ENCODE measurements at regions not wholly inside any gene's neighbourhood (a gene's known extent, or its start where the extent isn't known, plus 50 kb on each side); places are given as distances from the start of the nearest gene placed in this dataset.
A peak's percentile ranks its signal among the peaks of the same experiment; 100 is the strongest.

DNA sequence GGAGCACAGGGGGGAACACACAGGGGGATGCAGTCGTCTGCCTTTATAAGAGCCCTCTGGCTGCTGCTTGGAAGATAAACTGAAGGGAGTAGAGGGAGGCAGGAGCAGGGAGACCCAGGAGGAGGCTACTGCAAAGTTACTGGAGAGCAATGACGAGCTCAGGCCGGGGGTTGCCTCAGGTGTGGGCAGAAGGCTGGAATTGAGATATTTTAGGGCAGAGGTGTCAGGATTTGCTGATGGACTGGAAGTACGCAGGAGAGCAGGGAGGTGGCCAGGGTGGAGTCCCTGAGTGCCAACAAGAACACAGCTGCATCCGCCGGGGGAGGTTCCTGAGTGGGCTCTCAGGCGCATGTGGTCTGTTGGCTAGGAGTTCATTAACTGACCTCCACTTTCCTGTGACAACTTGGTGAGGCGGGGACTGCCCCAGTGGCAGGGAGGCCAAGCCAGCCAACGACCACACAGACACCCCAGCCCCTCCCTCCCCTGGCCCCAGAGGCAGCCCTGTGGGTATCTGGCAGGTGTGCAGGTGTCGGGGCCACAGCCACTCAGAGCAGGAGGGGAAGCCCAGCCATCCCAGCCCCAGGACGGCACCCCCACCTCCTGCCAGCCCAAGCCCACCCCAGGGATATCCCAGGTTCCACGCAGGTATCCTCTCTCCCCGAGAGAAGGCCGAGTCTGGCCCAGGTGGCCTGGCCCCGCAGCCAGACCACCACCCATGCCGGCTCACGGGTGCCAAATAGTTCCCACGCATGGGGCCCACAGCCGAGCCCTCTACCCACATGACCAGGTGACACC, 85.4 kb downstream of the NCOR2 start:
- WGBS, 4 donors, result 83 to 91% (median 87%) methylated on average over 10 to 19 of the region's 19 CpGs
- H3K4me3 ChIP-seq, result no peak overlapping the region
- DNase-seq, result peak in 3 of 5 donors; percentile 15 to 64 (median 22)
- peaks cover 0 to 85% (median 49%) of the 10 kb centered on the region in 9 donors for H3K36me3 ChIP-seq
- H3K27ac ChIP-seq, result peak overlapping the region in 1 of 12 donors; percentile 13
- H3K27me3 ChIP-seq, result no peaks in the 10 kb centered on the region
- no peaks in the 10 kb centered on the region for H3K9me3 ChIP-seq
- ATAC-seq, result no peak
- TF ChIP-seq POLR2A (IDR thresholded peaks at IDR 0.05), result no peak
- TF ChIP-seq, protein P1, sequence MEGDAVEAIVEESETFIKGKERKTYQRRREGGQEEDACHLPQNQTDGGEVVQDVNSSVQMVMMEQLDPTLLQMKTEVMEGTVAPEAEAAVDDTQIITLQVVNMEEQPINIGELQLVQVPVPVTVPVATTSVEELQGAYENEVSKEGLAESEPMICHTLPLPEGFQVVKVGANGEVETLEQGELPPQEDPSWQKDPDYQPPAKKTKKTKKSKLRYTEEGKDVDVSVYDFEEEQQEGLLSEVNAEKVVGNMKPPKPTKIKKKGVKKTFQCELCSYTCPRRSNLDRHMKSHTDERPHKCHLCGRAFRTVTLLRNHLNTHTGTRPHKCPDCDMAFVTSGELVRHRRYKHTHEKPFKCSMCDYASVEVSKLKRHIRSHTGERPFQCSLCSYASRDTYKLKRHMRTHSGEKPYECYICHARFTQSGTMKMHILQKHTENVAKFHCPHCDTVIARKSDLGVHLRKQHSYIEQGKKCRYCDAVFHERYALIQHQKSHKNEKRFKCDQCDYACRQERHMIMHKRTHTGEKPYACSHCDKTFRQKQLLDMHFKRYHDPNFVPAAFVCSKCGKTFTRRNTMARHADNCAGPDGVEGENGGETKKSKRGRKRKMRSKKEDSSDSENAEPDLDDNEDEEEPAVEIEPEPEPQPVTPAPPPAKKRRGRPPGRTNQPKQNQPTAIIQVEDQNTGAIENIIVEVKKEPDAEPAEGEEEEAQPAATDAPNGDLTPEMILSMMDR (IDR thresholded peaks at IDR 0.05), result no peak
- intact Hi-C loops (cut with DNase I), result loop anchor here in 1 of 10 donors (10.0 kb wide), 1 partner anchor 107 kb away; no protein-coding TSS in a partner anchor
- peaks cover 5 to 56% (median 24%) of the 10 kb centered on the region in 12 donors for H3K4me1 ChIP-seq

DNA sequence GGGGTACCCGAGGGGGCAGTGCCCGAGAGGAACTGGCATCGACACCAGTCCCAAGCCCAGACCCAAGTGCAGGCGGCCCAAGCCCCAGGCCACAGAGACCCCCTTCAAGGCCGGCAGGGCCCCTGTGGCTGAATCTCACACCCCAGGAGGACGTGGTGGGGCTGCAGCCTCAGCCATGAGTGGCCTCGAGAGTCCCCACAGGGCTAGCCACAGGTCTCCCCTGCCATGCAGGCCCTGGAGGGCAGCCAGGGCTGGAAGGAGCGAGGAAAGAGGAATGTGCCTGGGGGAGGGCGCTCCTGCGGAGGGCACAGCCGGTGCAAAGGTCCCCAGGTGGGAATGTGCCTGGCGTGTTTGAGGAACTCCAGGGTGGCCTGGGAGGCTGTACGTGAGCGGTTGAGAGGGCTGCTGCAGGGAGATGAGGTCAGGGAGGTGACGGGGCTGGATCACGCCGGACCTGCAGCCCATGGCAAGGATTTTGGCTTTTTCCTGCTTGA, 86.1 kb downstream of the NCOR2 start:
- no peak for ATAC-seq
- peak in 3 of 5 donors; percentile 29 to 61 (median 29) for DNase-seq

DNA sequence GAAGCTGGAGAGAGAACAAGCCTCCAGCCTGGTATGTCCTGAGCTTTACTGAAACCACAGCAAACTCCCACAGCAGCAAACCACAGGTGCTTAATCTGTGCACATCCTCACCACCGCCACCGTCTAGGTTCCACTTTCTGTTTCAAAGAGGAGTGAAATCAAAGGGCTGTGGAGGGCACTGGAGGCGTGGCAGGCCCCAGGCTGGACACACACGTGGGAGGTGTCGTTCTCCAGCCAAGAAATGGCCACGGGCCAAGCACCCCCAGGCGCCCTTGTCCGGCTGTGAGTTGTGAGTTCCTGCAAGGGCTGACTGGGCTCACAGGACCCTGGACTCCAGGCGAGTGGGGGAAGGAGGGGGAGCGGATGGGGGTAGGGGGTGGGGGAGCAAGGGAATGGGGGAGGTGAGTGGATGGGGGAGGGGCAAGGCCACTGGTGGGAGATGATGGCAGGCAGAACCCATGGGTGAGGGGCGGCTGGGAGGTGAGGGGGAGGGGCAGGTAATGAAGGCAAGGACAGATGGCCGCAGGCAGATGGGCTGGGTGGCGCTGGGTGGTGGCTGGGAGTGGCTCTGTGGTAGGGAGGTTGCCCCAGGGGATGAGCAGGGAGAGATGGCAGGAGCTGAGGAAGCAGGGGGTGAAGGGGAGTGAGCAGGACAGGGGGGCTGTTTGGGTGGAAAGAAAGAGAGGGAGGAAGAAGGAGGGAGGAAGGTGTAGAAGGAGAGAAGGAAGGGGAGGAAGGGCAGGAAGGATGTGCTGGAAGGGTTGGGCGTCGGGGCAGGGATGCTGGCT, 86.7 kb downstream of the NCOR2 start:
- Histone ChIP-seq H3K36me3 (peaks cover 0 to 87% (median 55%) of the 10 kb centered on the region in 9 donors), H3K27ac (peak overlapping the region in 8 of 12 donors; percentile 17 to 66 (median 31)), H3K4me3 (no peak overlapping the region), H3K9me3 (no peaks in the 10 kb centered on the region), H3K27me3 (no peaks in the 10 kb centered on the region), H3K4me1 (peaks cover 5 to 57% (median 20%) of the 10 kb centered on the region in 12 donors)
- DNase-seq (peak in 3 of 5 donors; percentile 67 to 80 (median 76)), ATAC-seq (peak in 2 of 4 donors; percentile 30 to 49)
- 31 to 37% (median 32%) methylated on average over 15 of the region's 15 CpGs for WGBS, 4 donors
- intact Hi-C loops (cut with DNase I), result loop anchor here in 1 of 10 donors (10.0 kb wide), 1 partner anchor 106 kb away; no protein-coding TSS in a partner anchor
- no peak for TF ChIP-seq POLR2A (IDR thresholded peaks at IDR 0.05)
- TF ChIP-seq, protein P1 (IDR thresholded peaks at IDR 0.05), result peak in 2 of 12 donors; percentile 13 to 25

More for the DNA sequence above, 86.1 kb downstream of the NCOR2 start:
- TF ChIP-seq POLR2A (IDR thresholded peaks at IDR 0.05), result no peak
- TF ChIP-seq, protein P1 (IDR thresholded peaks at IDR 0.05), result no peak
- Histone ChIP-seq H3K4me3 (no peak overlapping the region), H3K36me3 (peaks cover 0 to 87% (median 56%) of the 10 kb centered on the region in 9 donors), H3K9me3 (no peaks in the 10 kb centered on the region), H3K27ac (peak overlapping the region in 2 of 12 donors; percentile 46 to 51), H3K4me1 (peaks cover 5 to 50% (median 19%) of the 10 kb centered on the region in 12 donors), H3K27me3 (no peaks in the 10 kb centered on the region)
- 66 to 81% (median 76%) methylated on average over 17 of the region's 17 CpGs for WGBS, 4 donors
- intact Hi-C loops (cut with DNase I), result loop anchor here in 1 of 10 donors (10.0 kb wide), 1 partner anchor 107 kb away; no protein-coding TSS in a partner anchor
